ENCODE measurements at regions not wholly inside any gene's neighbourhood (a gene's known extent, or its start where the extent isn't known, plus 50 kb on each side); places are given as distances from the start of the nearest gene placed in this dataset.
A peak's percentile ranks its signal among the peaks of the same experiment; 100 is the strongest.

- no peak for TF ChIP-seq CTCF (IDR thresholded peaks at IDR 0.05; ENCODE audit: insufficient read depth, low read depth, low read length, missing control alignments)
- DNase-seq (ENCODE audit: low read depth) = no peak
- H3K4me3 ChIP-seq (ENCODE audit: low read depth, low read length) = no peak overlapping the region
Measured at GRCh38 chr6:41475737-41476357, 70.3 kb upstream of the FOXP4 start.

GRCh38 chr6:41476401-41476800, 69.8 kb upstream of the FOXP4 start:
- no peak for DNase-seq (ENCODE audit: low read depth)
- H3K4me3 ChIP-seq (ENCODE audit: low read depth, low read length) = no peak overlapping the region
- TF ChIP-seq CTCF (IDR thresholded peaks at IDR 0.05; ENCODE audit: insufficient read depth, low read depth, low read length, missing control alignments) = no peak

- no peak for DNase-seq (ENCODE audit: low read depth)
- TF ChIP-seq CTCF (IDR thresholded peaks at IDR 0.05; ENCODE audit: insufficient read depth, low read depth, low read length, missing control alignments) = no peak
- H3K4me3 ChIP-seq (ENCODE audit: low read depth, low read length) = no peak overlapping the region
Measured at GRCh38 chr6:41477572-41477971, 68.6 kb upstream of the FOXP4 start.

GRCh38 chr6:41483943-41484342, 62.2 kb upstream of the FOXP4 start:
- no peak for DNase-seq (ENCODE audit: low read depth)
- TF ChIP-seq CTCF (IDR thresholded peaks at IDR 0.05; ENCODE audit: insufficient read depth, low read depth, low read length, missing control alignments) = no peak

GRCh38 chr6:41487860-41488432, 58.2 kb upstream of the FOXP4 start:
- no peak for DNase-seq (ENCODE audit: low read depth)

More at GRCh38 chr6:41483943-41484342, 62.2 kb upstream of the FOXP4 start:
- H3K4me3 ChIP-seq (ENCODE audit: low read depth, low read length) = no peak overlapping the region

GRCh38 chr6:41488433-41489119, 57.6 kb upstream of the FOXP4 start:
- peak overlapping the region; percentile 3; the same call in 1 of the 2 replicates for H3K4me3 ChIP-seq (ENCODE audit: low read depth, low read length)
- DNase-seq (ENCODE audit: low read depth) = peak; percentile 66

More at GRCh38 chr6:41487860-41488432, 58.2 kb upstream of the FOXP4 start:
- no peak for TF ChIP-seq CTCF (IDR thresholded peaks at IDR 0.05; ENCODE audit: insufficient read depth, low read depth, low read length, missing control alignments)
- H3K4me3 ChIP-seq (ENCODE audit: low read depth, low read length) = no peak overlapping the region

More at GRCh38 chr6:41488433-41489119, 57.6 kb upstream of the FOXP4 start:
- TF ChIP-seq CTCF (IDR thresholded peaks at IDR 0.05; ENCODE audit: insufficient read depth, low read depth, low read length, missing control alignments) = no peak
